B cell (primary cell): ENCODE measurements at regions not wholly inside any gene's neighbourhood (a gene's known extent, or its start where the extent isn't known, plus 50 kb on each side); places are given as distances from the start of the nearest gene placed in this dataset.

Experiments used
- ATAC-seq: fragments of 200-7000 bp; cut with Tn5 transposase; one replicate; pipeline ENCODE4 v1.10.0; 2021; ENCODE audit warnings: low read depth, mild to moderate bottlenecking, moderate number of reproducible peaks, moderate library complexity
- CTCF ChIA-PET: fragments of 350-600 bp; sonication (Branson Sonifier 250); formaldehyde crosslinking; loops from one replicate; lab custom pipeline; 2021; ENCODE audit warnings: antibody characterized with exemption, inconsistent platforms; lab: Charles Lee
- POLR2A ChIA-PET: fragments of 350-600 bp; sonication (Branson Sonifier 250); formaldehyde crosslinking; loops from one replicate; lab custom pipeline; 2021; ENCODE audit warnings: antibody characterized with exemption; lab: Charles Lee
- DNase-seq: peaks from one replicate; pipeline ENCODE4 v3.0.0; 2013
- H2AFZ ChIP-seq: 2 replicates; pipeline ENCODE4 v1.6.1; 2012; ENCODE audit warnings: mild to moderate bottlenecking, low read depth, low read length; ENCODE audit not compliant: insufficient read depth, poor library complexity, severe bottlenecking
- H3K27ac ChIP-seq, 2 donors: 1 replicate in 1 of 2; 2 replicates in 1 of 2; pipeline ENCODE4 v1.5.1; 2012 to 2013; ENCODE audit warnings: low read length in 2 of 2, mild to moderate bottlenecking in 2 of 2, moderate library complexity in 1 of 2
- H3K27me3 ChIP-seq, 4 experiments: fragments of 200-600 bp in 1 of 4; sonication (generic) in 1 of 4; replicated peaks in 1 of 4; 1 replicate in 2 of 4; 2 replicates in 2 of 4; pipeline versions ENCODE4 v1.6.1 to v1.7.0; 2013 to 2016; ENCODE audit warnings: low read length in 3 of 4, mild to moderate bottlenecking in 2 of 4, mixed read lengths in 1 of 4, moderate library complexity in 1 of 4; ENCODE audit not compliant: insufficient read depth in 4 of 4, control insufficient read depth in 3 of 4; ENCODE audit errors: control extremely low read depth in 1 of 4
- H3K36me3 ChIP-seq, 2 experiments: replicated peaks in 1 of 2; 1 replicate in 1 of 2; 2 replicates in 1 of 2; pipeline versions ENCODE4 v1.6.1 to v1.7.1; 2013; ENCODE audit warnings: low read length in 1 of 2; ENCODE audit not compliant: insufficient read depth in 2 of 2, control insufficient read depth in 1 of 2; ENCODE audit errors: control extremely low read depth in 1 of 2, extremely low read depth in 1 of 2
- H3K4me1 ChIP-seq, 2 donors: fragments of 200-600 bp in 1 of 2; sonication (generic) in 1 of 2; 1 replicate in 1 of 2; 2 replicates in 1 of 2; pipeline versions ENCODE4 v1.5.1 to v1.6.1; 2013 to 2017; ENCODE audit warnings: low read length in 2 of 2; ENCODE audit not compliant: control insufficient read depth in 2 of 2, insufficient read depth in 2 of 2
- H3K4me2 ChIP-seq: replicated peaks from 2 replicates; pipeline ENCODE3; 2012; ENCODE audit warnings: mild to moderate bottlenecking, low read depth, low read length; ENCODE audit not compliant: poor library complexity, severe bottlenecking
- H3K4me3 ChIP-seq, 5 experiments: fragments of 200-600 bp in 1 of 5; sonication (generic) in 1 of 5; 1 replicate in 3 of 5; 2 replicates in 2 of 5; pipeline versions ENCODE4 v1.5.1 to v1.7.0; 2011 to 2016; ENCODE audit warnings: low read length in 4 of 5, mild to moderate bottlenecking in 4 of 5, low read depth in 2 of 5, control low read depth in 1 of 5, moderate library complexity in 1 of 5; ENCODE audit not compliant: insufficient read depth in 1 of 5; ENCODE audit errors: control extremely low read depth in 1 of 5, extremely low read depth in 1 of 5
- H3K79me2 ChIP-seq: fragments of 200-600 bp; sonication (generic); one replicate; pipeline ENCODE4 v1.6.0; 2016; ENCODE audit warnings: low read length; ENCODE audit not compliant: control insufficient read depth, insufficient read depth
- H3K9ac ChIP-seq: fragments of 200-600 bp; sonication (generic); 2 replicates; pipeline ENCODE4 v1.6.1; 2017; ENCODE audit warnings: mild to moderate bottlenecking, low read length, moderate library complexity
- H3K9me3 ChIP-seq, 3 donors: one replicate each; pipeline versions ENCODE4 v1.6.1 to v1.7.1; 2013; ENCODE audit warnings: low read length in 2 of 3; ENCODE audit not compliant: control insufficient read depth in 2 of 3, insufficient read depth in 1 of 3; ENCODE audit errors: control extremely low read depth in 1 of 3
- H4K20me1 ChIP-seq: 2 replicates; pipeline ENCODE4 v1.6.0; 2012; ENCODE audit warnings: mild to moderate bottlenecking, low read length; ENCODE audit not compliant: insufficient read depth, control insufficient read depth, poor library complexity, severe bottlenecking
- H3K27ac Mint-ChIP-seq: one replicate; pipeline ENCODE4 v1.8.0; 2021; ENCODE audit warnings: mixed read lengths
- H3K27me3 Mint-ChIP-seq: one replicate; pipeline ENCODE4 v1.8.0; 2021; ENCODE audit warnings: mixed read lengths
- H3K4me1 Mint-ChIP-seq: one replicate; pipeline ENCODE4 v1.8.0; 2021; ENCODE audit warnings: mixed read lengths
- H3K4me3 Mint-ChIP-seq: one replicate; pipeline ENCODE4 v1.8.0; 2021; ENCODE audit warnings: mixed read lengths
- H3K9me3 Mint-ChIP-seq: one replicate; pipeline ENCODE4 v1.8.0; 2022; ENCODE audit warnings: mixed read lengths; ENCODE audit not compliant: insufficient read depth
- EZH2 ChIP-seq: IDR thresholded peaks from 2 replicates; pipeline ENCODE4 v1.6.1; 2012; ENCODE audit warnings: borderline replicate concordance, low read depth, mild to moderate bottlenecking, moderate library complexity, low read length; ENCODE audit not compliant: insufficient read depth, poor library complexity, severe bottlenecking
- WGBS: methylation state at CpG from one replicate; pipeline ENCODE4 v1.1.5; 2013; ENCODE audit warnings: missing lambda C conversion rate; ENCODE audit not compliant: insufficient coverage; 5-methylcytosine and 5-hydroxymethylcytosine counted together
- intact Hi-C: fragments of 100-400 bp; cut with micrococcal nuclease; formaldehyde crosslinking; loops from one replicate; pipeline ENCODE4 v1.10.0; 2022
- TF ChIP-seq, protein P1 (sequence below): fragments of 200-600 bp; IDR thresholded peaks from one replicate; pipeline ENCODE4 v1.8.0; 2022; ENCODE audit warnings: antibody characterized with exemption, mild to moderate bottlenecking

DNA sequence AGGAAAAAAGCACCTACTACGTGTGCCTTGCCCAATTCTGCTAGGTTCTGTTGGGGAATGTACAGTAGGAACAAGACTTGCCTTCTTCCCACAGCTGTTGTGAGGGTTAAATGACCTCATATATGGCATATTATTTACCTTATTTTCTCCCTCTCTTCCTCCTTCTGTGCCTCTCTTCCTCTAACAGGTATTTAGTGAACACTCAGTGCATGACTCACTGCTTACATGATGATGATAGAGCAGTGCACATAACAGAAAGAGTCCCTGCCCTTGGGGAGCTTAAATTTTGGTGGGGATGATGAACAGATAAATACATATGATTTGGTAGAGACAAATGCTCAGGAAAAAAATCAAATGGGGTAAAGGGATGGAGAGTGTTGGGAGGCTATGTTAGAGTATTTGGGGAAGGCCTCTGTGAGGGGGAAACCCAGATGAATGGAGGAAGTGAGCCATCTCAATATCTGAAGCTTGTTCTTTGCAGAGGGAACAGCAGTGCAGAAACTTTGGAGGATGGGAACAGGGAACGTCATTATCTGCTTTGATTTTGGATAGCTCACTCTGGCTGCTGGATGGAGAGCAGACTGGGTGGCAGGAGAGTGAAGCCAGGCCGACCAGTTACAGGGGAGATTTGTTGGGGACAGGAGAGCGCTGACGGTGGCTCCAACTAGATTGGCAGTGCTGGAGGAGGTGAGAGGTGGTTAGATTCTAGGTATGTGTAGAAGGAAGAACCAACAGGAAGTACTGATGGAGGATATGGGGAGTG is 95.5 kb upstream of the TENM4 start:
- CTCF ChIA-PET: no interaction called here
- no peaks in the 10 kb centered on the region for H3K79me2 ChIP-seq
- no peaks in the 10 kb centered on the region for H3K4me1 ChIP-seq
- no peak overlapping the region for H3K4me3 ChIP-seq
- H3K4me3 Mint-ChIP-seq: no peak overlapping the region
- 65% methylated on average over 4 of the region's 5 CpGs for WGBS
- POLR2A ChIA-PET: no interaction called here
- intact Hi-C loops: no loop called here
- no peak overlapping the region for H3K9ac ChIP-seq
- H4K20me1 ChIP-seq: no peaks in the 10 kb centered on the region
- peaks cover 0 to 4% (median 0%) of the 10 kb centered on the region in 3 donors for H3K9me3 ChIP-seq
- no peak overlapping the region for H3K4me2 ChIP-seq
- H3K27me3 Mint-ChIP-seq: peaks cover 29% of the 10 kb centered on the region
- no peak overlapping the region for H2AFZ ChIP-seq
- H3K9me3 Mint-ChIP-seq: no peaks in the 10 kb centered on the region
- H3K27me3 ChIP-seq: no peaks in the 10 kb centered on the region
- no peak for DNase-seq
- TF ChIP-seq EZH2: no peak
- TF ChIP-seq, protein P1, sequence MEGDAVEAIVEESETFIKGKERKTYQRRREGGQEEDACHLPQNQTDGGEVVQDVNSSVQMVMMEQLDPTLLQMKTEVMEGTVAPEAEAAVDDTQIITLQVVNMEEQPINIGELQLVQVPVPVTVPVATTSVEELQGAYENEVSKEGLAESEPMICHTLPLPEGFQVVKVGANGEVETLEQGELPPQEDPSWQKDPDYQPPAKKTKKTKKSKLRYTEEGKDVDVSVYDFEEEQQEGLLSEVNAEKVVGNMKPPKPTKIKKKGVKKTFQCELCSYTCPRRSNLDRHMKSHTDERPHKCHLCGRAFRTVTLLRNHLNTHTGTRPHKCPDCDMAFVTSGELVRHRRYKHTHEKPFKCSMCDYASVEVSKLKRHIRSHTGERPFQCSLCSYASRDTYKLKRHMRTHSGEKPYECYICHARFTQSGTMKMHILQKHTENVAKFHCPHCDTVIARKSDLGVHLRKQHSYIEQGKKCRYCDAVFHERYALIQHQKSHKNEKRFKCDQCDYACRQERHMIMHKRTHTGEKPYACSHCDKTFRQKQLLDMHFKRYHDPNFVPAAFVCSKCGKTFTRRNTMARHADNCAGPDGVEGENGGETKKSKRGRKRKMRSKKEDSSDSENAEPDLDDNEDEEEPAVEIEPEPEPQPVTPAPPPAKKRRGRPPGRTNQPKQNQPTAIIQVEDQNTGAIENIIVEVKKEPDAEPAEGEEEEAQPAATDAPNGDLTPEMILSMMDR: no peak
- no peak overlapping the region for H3K27ac ChIP-seq
- H3K27ac Mint-ChIP-seq: no peak overlapping the region
- ATAC-seq: no peak
- no peaks in the 10 kb centered on the region for H3K36me3 ChIP-seq
- no peaks in the 10 kb centered on the region for H3K4me1 Mint-ChIP-seq

DNA sequence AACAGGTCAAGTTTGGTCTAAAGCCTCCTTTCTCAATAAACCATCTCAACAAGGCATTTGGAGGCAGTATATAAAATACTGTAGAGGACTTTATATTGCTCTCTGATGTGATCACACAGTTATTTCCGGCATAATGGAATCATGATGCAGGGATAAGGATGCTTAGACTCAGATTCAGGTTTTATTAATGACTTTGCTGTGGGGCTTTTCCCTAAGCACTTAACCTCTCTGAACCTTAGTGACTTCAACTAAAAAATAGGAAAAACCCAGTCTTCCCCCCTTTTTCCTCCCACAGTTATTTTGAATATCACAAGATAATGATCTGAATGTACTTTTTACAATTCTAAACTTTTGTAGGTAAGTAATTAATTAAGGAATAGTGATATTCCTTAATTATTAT is 94.8 kb upstream of the TENM4 start:
- H3K9ac ChIP-seq: no peak overlapping the region
- H3K4me3 ChIP-seq: no peak overlapping the region
- no peaks in the 10 kb centered on the region for H3K4me1 Mint-ChIP-seq
- H3K27me3 ChIP-seq: no peaks in the 10 kb centered on the region
- TF ChIP-seq, protein P1: no peak
- TF ChIP-seq EZH2: no peak
- WGBS: no CpG with 5 or more reads among the region's 1 CpG
- H3K4me1 ChIP-seq: no peaks in the 10 kb centered on the region
- H4K20me1 ChIP-seq: no peaks in the 10 kb centered on the region
- no peaks in the 10 kb centered on the region for H3K9me3 Mint-ChIP-seq
- CTCF ChIA-PET: no interaction called here
- no peak overlapping the region for H3K4me3 Mint-ChIP-seq
- intact Hi-C loops: no loop called here
- no peak overlapping the region for H3K27ac Mint-ChIP-seq
- DNase-seq (no peak), ATAC-seq (no peak)
- peaks cover 33% of the 10 kb centered on the region for H3K27me3 Mint-ChIP-seq
- no peaks in the 10 kb centered on the region for H3K36me3 ChIP-seq
- H2AFZ ChIP-seq: no peak overlapping the region
- no peak overlapping the region for H3K4me2 ChIP-seq
- H3K27ac ChIP-seq: no peak overlapping the region
- H3K9me3 ChIP-seq: peaks cover 0 to 4% (median 0%) of the 10 kb centered on the region in 3 donors
- H3K79me2 ChIP-seq: no peaks in the 10 kb centered on the region
- POLR2A ChIA-PET: no interaction called here
